HepG2 (cell line): ENCODE measurements at regions not wholly inside any gene's neighbourhood (a gene's known extent, or its start where the extent isn't known, plus 50 kb on each side); places are given as distances from the start of the nearest gene placed in this dataset.
A peak's percentile ranks its signal among the peaks of the same experiment; 100 is the strongest.

ENCODE experiments used
- ATAC-seq: fragments of 200-7000 bp; cut with Tn5 transposase; 3 replicates; pipeline ENCODE4 v1.9.1; 2020; ENCODE audit warnings: mild to moderate bottlenecking, moderate library complexity
- BruUV-seq: library from RNA; stranded (reverse); fragments of 400-500 nt; replicated peaks from 2 replicates; lab custom pipeline; 2021; lab: Mats Ljungman, UMichigan
- CTCF ChIA-PET: fragments of 300-600 bp; formaldehyde crosslinking; extraction: SDS; loops from one replicate; lab custom pipeline; 2021; ENCODE audit warnings: low total read pairs, inconsistent platforms, low intra/inter-chr PET ratio; lab: Yijun Ruan, JAX
- POLR2A ChIA-PET: fragments of 350-600 bp; sonication (Branson Sonifier 250); formaldehyde crosslinking; loops from one replicate; lab custom pipeline; 2020; ENCODE audit warnings: antibody characterized with exemption, inconsistent platforms; lab: Yijun Ruan, JAX
- DNase-seq: peaks from one replicate; pipeline ENCODE4 v3.0.0-alpha.2; 2015; ENCODE audit warnings: low spot score
- FAIRE-seq: peaks from 3 replicates; lab custom pipeline; 2011; peaks lifted over from hg19 to GRCh38; lab: Jason Lieb, UNC
- H2AFZ ChIP-seq: one replicate; pipeline ENCODE4 v1.6.1; 2011; ENCODE audit warnings: low read length, inconsistent platforms
- H3K27ac ChIP-seq: fragments of 300-600 bp; 3 replicates; pipeline ENCODE4 v1.8.0; 2011; ENCODE audit warnings: mixed run types, mild to moderate bottlenecking, mixed read lengths, low read length, inconsistent platforms; ENCODE audit not compliant: insufficient read depth; ENCODE audit errors: extremely low read length
- H3K27me3 ChIP-seq, 2 experiments: fragments of 200-600 bp in 1 of 2; 2 replicates in 1 of 2; 3 replicates in 1 of 2; pipeline versions ENCODE4 v1.6.0 to v1.8.0; 2011; ENCODE audit warnings: low read length in 2 of 2, mild to moderate bottlenecking in 2 of 2, moderate library complexity in 2 of 2, inconsistent platforms in 1 of 2; ENCODE audit not compliant: insufficient read depth in 2 of 2, control insufficient read depth in 1 of 2
- H3K36me3 ChIP-seq, 2 experiments: fragments of 200-600 bp in 1 of 2; replicated peaks in 1 of 2; 2 replicates in 1 of 2; 3 replicates in 1 of 2; pipeline versions ENCODE4 v1.5.1 to v1.8.0; 2011; ENCODE audit warnings: low read length in 2 of 2, inconsistent platforms in 1 of 2; ENCODE audit not compliant: insufficient read depth in 2 of 2, control insufficient read depth in 1 of 2
- H3K4me1 ChIP-seq: 2 replicates; pipeline ENCODE4 v1.5.1; 2012; ENCODE audit warnings: low read length, inconsistent platforms; ENCODE audit not compliant: insufficient read depth
- H3K4me2 ChIP-seq: 2 replicates; pipeline ENCODE4 v1.6.0; 2011; ENCODE audit warnings: low read depth, low read length, inconsistent platforms
- H3K4me3 ChIP-seq, 3 experiments: fragments of 200-600 bp in 1 of 3; sonication (generic), shearing (Covaris generic) in 1 of 3; replicated peaks in 1 of 3; 2 replicates each; pipeline ENCODE4 v1.5.1; 2011 to 2016; ENCODE audit warnings: low read length in 3 of 3, inconsistent platforms in 2 of 3, low read depth in 2 of 3, mild to moderate bottlenecking in 2 of 3, control low read depth in 1 of 3, mixed read lengths in 1 of 3; ENCODE audit not compliant: insufficient read depth in 1 of 3
- H3K79me2 ChIP-seq: one replicate; pipeline ENCODE4 v1.6.1; 2011; ENCODE audit warnings: low read length, inconsistent platforms; ENCODE audit not compliant: insufficient read depth
- H3K9ac ChIP-seq: 2 replicates; pipeline ENCODE4 v1.6.0; 2011; ENCODE audit warnings: mild to moderate bottlenecking, low read depth, low read length, inconsistent platforms; ENCODE audit not compliant: insufficient read depth
- H3K9me3 ChIP-seq: 2 replicates; pipeline ENCODE4 v1.5.1; 2012; ENCODE audit warnings: mild to moderate bottlenecking, low read length
- H4K20me1 ChIP-seq: 2 replicates; pipeline ENCODE4 v1.6.0; 2011; ENCODE audit warnings: inconsistent platforms, mild to moderate bottlenecking, low read length, moderate library complexity; ENCODE audit not compliant: insufficient read depth
- BCL6 ChIP-seq: IDR thresholded peaks from 2 replicates; pipeline ENCODE4 v1.6.1; 2016; ENCODE audit warnings: missing genetic modification reagents, missing compliant biosample characterization
- HDAC6 ChIP-seq: fragments of 200-600 bp; sonication (generic); IDR thresholded peaks from 2 replicates; pipeline ENCODE4 v1.7.0; 2017; ENCODE audit warnings: mild to moderate bottlenecking, antibody characterized with exemption, low read length, low read depth
- HOMEZ ChIP-seq: IDR thresholded peaks from 2 replicates; pipeline ENCODE4 v1.6.1; 2016; ENCODE audit warnings: low read depth
- NFRKB ChIP-seq: fragments of 450-650 bp; IDR thresholded peaks from 2 replicates; pipeline ENCODE4 v1.6.1; 2017
- NONO ChIP-seq, 2 experiments: fragments of 450-650 bp in 1 of 2; sonication (generic) in 1 of 2; formaldehyde crosslinking in 1 of 2; IDR thresholded peaks in 1 of 2; conservative IDR thresholded peaks in 1 of 2; 2 replicates each; pipeline versions ENCODE4 v1.6.1 to v1.8.0; 2017 to 2022; ENCODE audit warnings: mild to moderate bottlenecking in 1 of 2, missing genetic modification reagents in 1 of 2, moderate library complexity in 1 of 2
- NR2F1 ChIP-seq, 2 experiments: fragments of 450-650 bp in 1 of 2; formaldehyde crosslinking in 1 of 2; IDR thresholded peaks; 2 replicates each; pipeline versions ENCODE4 v1.5.0 to v1.6.1; 2016 to 2020; ENCODE audit warnings: mild to moderate bottlenecking in 1 of 2, missing compliant biosample characterization in 1 of 2, missing genetic modification reagents in 1 of 2, moderate library complexity in 1 of 2
- RNF219 ChIP-seq: sonication (generic); formaldehyde crosslinking; IDR thresholded peaks from 2 replicates; pipeline ENCODE4 v1.5.0; 2020; ENCODE audit warnings: mild to moderate bottlenecking, missing genetic modification reagents
- RXRB ChIP-seq: IDR thresholded peaks from 2 replicates; pipeline ENCODE4 v1.6.1; 2016; ENCODE audit warnings: borderline replicate concordance, missing genetic modification reagents, missing compliant biosample characterization
- SP1 ChIP-seq, 2 experiments: fragments of 450-650 bp in 1 of 2; sonication (generic) in 1 of 2; formaldehyde crosslinking in 1 of 2; IDR thresholded peaks; 2 replicates each; pipeline versions ENCODE4 v1.4.0 to v1.6.1; 2016 to 2020; ENCODE audit warnings: missing genetic modification reagents in 1 of 2
- SP140L ChIP-seq: sonication (generic); formaldehyde crosslinking; IDR thresholded peaks from 2 replicates; pipeline ENCODE4 v1.4.0; 2020; ENCODE audit warnings: missing genetic modification reagents, borderline replicate concordance
- ZMYM4 ChIP-seq: sonication (generic); formaldehyde crosslinking; IDR thresholded peaks from 2 replicates; pipeline ENCODE4 v1.8.1; 2023; ENCODE audit warnings: mild to moderate bottlenecking, missing genetic modification reagents
- ZNF232 ChIP-seq: sonication (generic); formaldehyde crosslinking; IDR thresholded peaks from 2 replicates; pipeline ENCODE4 v1.4.0; 2020; ENCODE audit warnings: missing genetic modification reagents, borderline replicate concordance
- ZNF512 ChIP-seq: sonication (generic); formaldehyde crosslinking; IDR thresholded peaks from 2 replicates; pipeline ENCODE4 v1.4.0; 2020; ENCODE audit warnings: mild to moderate bottlenecking, missing genetic modification reagents
- ZNF564 ChIP-seq: sonication (generic); formaldehyde crosslinking; IDR thresholded peaks from 2 replicates; pipeline ENCODE4 v1.8.1; 2023; ENCODE audit warnings: mild to moderate bottlenecking, missing genetic modification reagents
- ZNF790 ChIP-seq: sonication (generic); formaldehyde crosslinking; IDR thresholded peaks from 2 replicates; pipeline ENCODE4 v1.8.0; 2022; ENCODE audit warnings: missing genetic modification reagents, mild to moderate bottlenecking, borderline replicate concordance
- ZSCAN22 ChIP-seq: sonication (generic); formaldehyde crosslinking; IDR thresholded peaks from 2 replicates; pipeline ENCODE4 v1.4.0; 2020; ENCODE audit warnings: mild to moderate bottlenecking, missing genetic modification reagents
- WGBS: methylation state at CpG from one replicate; pipeline ENCODE4 v1.1.6; 2017; ENCODE audit warnings: low lambda C conversion rate; 5-methylcytosine and 5-hydroxymethylcytosine counted together
- in situ Hi-C: cut with HindIII; loops from 2 replicates; pipeline ENCODE4 v1.10.0; 2017; ENCODE audit warnings: low pct_unique_long_range_greater_than_20kb; ENCODE audit not compliant: extremely low pct_ligation_motif_present
- intact Hi-C: fragments of 100-400 bp; cut with micrococcal nuclease; formaldehyde crosslinking; loops from one replicate; pipeline ENCODE4 v1.10.0; 2022; ENCODE audit not compliant: unreplicated experiment

GRCh38 chr3:8385848-8386620, 115.6 kb upstream of the LMCD1 start:
- Histone ChIP-seq H2AFZ (no peak overlapping the region), H3K9me3 (no peaks in the 10 kb centered on the region), H3K9ac (no peak overlapping the region), H3K27ac (no peak overlapping the region), H3K4me3 (no peak overlapping the region), H3K79me2 (no peaks in the 10 kb centered on the region), H3K4me2 (no peak overlapping the region), H3K4me1 (no peaks in the 10 kb centered on the region), H3K36me3 (no peaks in the 10 kb centered on the region), H3K27me3 (no peaks in the 10 kb centered on the region), H4K20me1 (no peaks in the 10 kb centered on the region)
- in situ Hi-C loops (no loop called here), intact Hi-C loops (no loop called here)
- ATAC-seq (peak; percentile 50; the same call in 2 of the 3 replicates), FAIRE-seq (no peak), DNase-seq (no peak)
- no TSS peak for BruUV-seq
- 36% methylated on average over 4 of the region's 4 CpGs for WGBS
- CTCF ChIA-PET: no interaction called here
- POLR2A ChIA-PET: no interaction called here
- TF ChIP-seq RXRB (CRISPR knock-in tag) (no peak), NONO (IDR thresholded peaks at IDR 0.05) (no peak), NONO (CRISPR knock-in tag; conservative IDR thresholded peaks at IDR 0.05) (no peak), RNF219 (CRISPR knock-in tag) (no peak), BCL6 (CRISPR knock-in tag) (no peak), ZNF512 (CRISPR knock-in tag) (no peak), ZSCAN22 (no peak), NR2F1 (CRISPR knock-in tag; IDR thresholded peaks at IDR 0.05) (no peak), NFRKB (no peak), ZNF232 (no peak), ZNF564 (CRISPR knock-in tag) (no peak), ZMYM4 (CRISPR knock-in tag) (no peak), HDAC6 (no peak), ZNF790 (CRISPR knock-in tag) (no peak), HOMEZ (CRISPR knock-in tag) (no peak), SP1 (IDR thresholded peaks at IDR 0.05) (no peak), SP1 (CRISPR knock-in tag; IDR thresholded peaks at IDR 0.05) (no peak), SP140L (CRISPR knock-in tag) (no peak)
